Motor neuron (in vitro differentiated cells): ENCODE measurements at regions not wholly inside any gene's neighbourhood (a gene's known extent, or its start where the extent isn't known, plus 50 kb on each side); places are given as distances from the start of the nearest gene placed in this dataset.

Experiments used
- ATAC-seq, 8 experiments: fragments of 200-7000 bp; cut with Tn5 transposase; replicated peaks in 6 of 8; 2 replicates each; pipeline ENCODE4 v1.8.0; 2021; ENCODE audit warnings: mild to moderate bottlenecking in 8 of 8, moderate library complexity in 8 of 8
- H3K27ac ChIP-seq, 2 donors: fragments of 250-450 bp; sonication (Bioruptor Pico); 2 replicates each; pipeline ENCODE4 v1.9.0; 2021; ENCODE audit warnings: antibody characterized with exemption in 2 of 2, mild to moderate bottlenecking in 2 of 2, moderate library complexity in 1 of 2
- H3K4me1 ChIP-seq, 2 donors: fragments of 250-450 bp; sonication (Bioruptor Pico); replicated peaks in 1 of 2; 2 replicates each; pipeline ENCODE4 v1.6.1; 2021; ENCODE audit warnings: antibody characterized with exemption in 2 of 2, mild to moderate bottlenecking in 2 of 2, moderate library complexity in 1 of 2
- H3K4me3 ChIP-seq, 5 donors: fragments of 250-450 bp; sonication (Bioruptor Pico); 2 replicates each; pipeline ENCODE4 v1.9.0; 2021; ENCODE audit warnings: antibody characterized with exemption in 5 of 5, mild to moderate bottlenecking in 5 of 5, moderate library complexity in 4 of 5
- WGBS, 10 experiments: fragments of 450-650 bp; shearing (Covaris generic); methylation state at CpG; one replicate each; pipeline ENCODE4 v1.0.0; 2022; 5-methylcytosine and 5-hydroxymethylcytosine counted together
- in situ Hi-C, 9 experiments: fragments of 400-800 bp; cut with MboI; loops; one replicate each; pipeline ENCODE4 v1.15.0; 2021; ENCODE audit warnings: low sequenced_read_pairs in 9 of 9, low pct_unique_long_range_greater_than_20kb in 2 of 9; ENCODE audit not compliant: unreplicated experiment in 9 of 9

GRCh38 chr17:13721705-13722104, 120.0 kb upstream of the HS3ST3A1 start:
- in situ Hi-C loops = loop anchor here in 1 of 9 experiments (25.0 kb wide), 1 partner anchor 109 kb away; the partner anchor contains the start of gene HS3ST3A1
- Histone ChIP-seq H3K27ac (no peak overlapping the region), H3K4me1 (no peaks in the 10 kb centered on the region), H3K4me3 (no peak overlapping the region)
- no peak for ATAC-seq
- WGBS, 10 experiments = 47 to 100% (median 71%) methylated on average over 1 to 5 of the region's 5 CpGs

GRCh38 chr17:13725288-13725990, 123.7 kb upstream of the HS3ST3A1 start:
- no peak overlapping the region for H3K27ac ChIP-seq
- H3K4me1 ChIP-seq = no peaks in the 10 kb centered on the region
- in situ Hi-C loops = no loop called here
- no peak overlapping the region for H3K4me3 ChIP-seq
- 0 to 50% (median 12%) methylated on average over 1 to 2 of the region's 2 CpGs; no CpG with 5 or more reads in 4 of the 10 experiments for WGBS, 10 experiments
- ATAC-seq = peak in 3 of 8 experiments; percentile 58 to 80 (median 62)

- H3K27ac ChIP-seq = no peak overlapping the region
- peak in 2 of 8 experiments; percentile 38 to 40 for ATAC-seq
- 18 to 100% (median 90%) methylated on average over 2 to 6 of the region's 6 CpGs; no CpG with 5 or more reads in 1 of the 10 experiments for whole genome bisulfite sequencing, 10 experiments
- in situ Hi-C loops = no loop called here
- no peak overlapping the region for H3K4me3 ChIP-seq
- H3K4me1 ChIP-seq = no peaks in the 10 kb centered on the region
These were observed 125.9 kb upstream of the HS3ST3A1 start for GRCh38 chr17:13727441-13728171.

- peak in 2 of 8 experiments; percentile 25 to 27 for ATAC-seq
- Histone ChIP-seq H3K4me1 (no peaks in the 10 kb centered on the region), H3K4me3 (no peak overlapping the region), H3K27ac (no peak overlapping the region)
- in situ Hi-C loops = no loop called here
- 0 to 96% (median 62%) methylated on average over 1 to 4 of the region's 4 CpGs; no CpG with 5 or more reads in 1 of the 10 experiments for WGBS, 10 experiments
These were observed 127.1 kb upstream of the HS3ST3A1 start for GRCh38 chr17:13728781-13729180.

GRCh38 chr17:13729466-13730134, 127.9 kb upstream of the HS3ST3A1 start:
- Histone ChIP-seq H3K4me1 (no peaks in the 10 kb centered on the region), H3K27ac (no peak overlapping the region), H3K4me3 (no peak overlapping the region)
- in situ Hi-C loops = no loop called here
- no peak for ATAC-seq
- WGBS, 10 experiments = 79 to 100% (median 94%) methylated on average over 1 to 10 of the region's 10 CpGs; no CpG with 5 or more reads in 1 of the 10 experiments

- Histone ChIP-seq H3K4me3 (no peak overlapping the region), H3K4me1 (no peaks in the 10 kb centered on the region), H3K27ac (no peak overlapping the region)
- in situ Hi-C loops = no loop called here
- ATAC-seq = no peak
- 75 to 100% (median 87%) methylated on average over 1 of the region's 1 CpG; no CpG with 5 or more reads in 4 of the 10 experiments for WGBS, 10 experiments
These were observed 133.2 kb upstream of the HS3ST3A1 start for GRCh38 chr17:13734880-13735279.

- Histone ChIP-seq H3K4me3 (no peak overlapping the region), H3K4me1 (no peaks in the 10 kb centered on the region), H3K27ac (no peak overlapping the region)
- peak in 4 of 8 experiments; percentile 54 to 90 (median 80) for ATAC-seq
- 0 to 88% (median 56%) methylated on average over 1 to 2 of the region's 2 CpGs; no CpG with 5 or more reads in 2 of the 10 experiments for WGBS, 10 experiments
- in situ Hi-C loops = no loop called here
These were observed 133.7 kb upstream of the HS3ST3A1 start for GRCh38 chr17:13735444-13735843.

GRCh38 chr17:13735861-13736260, 134.1 kb upstream of the HS3ST3A1 start:
- WGBS, 10 experiments = 0 to 100% (median 48%) methylated on average over 1 to 2 of the region's 2 CpGs; no CpG with 5 or more reads in 4 of the 10 experiments
- Histone ChIP-seq H3K27ac (no peak overlapping the region), H3K4me1 (no peaks in the 10 kb centered on the region), H3K4me3 (no peak overlapping the region)
- no peak for ATAC-seq
- in situ Hi-C loops = no loop called here

GRCh38 chr17:13736916-13737315, 135.2 kb upstream of the HS3ST3A1 start:
- Histone ChIP-seq H3K27ac (no peak overlapping the region), H3K4me3 (no peak overlapping the region), H3K4me1 (no peaks in the 10 kb centered on the region)
- in situ Hi-C loops = no loop called here
- no peak for ATAC-seq

GRCh38 chr17:13740686-13741085, 139.0 kb upstream of the HS3ST3A1 start:
- WGBS, 10 experiments = 59 to 100% (median 86%) methylated on average over 1 to 3 of the region's 3 CpGs
- Histone ChIP-seq H3K4me3 (no peak overlapping the region), H3K27ac (no peak overlapping the region), H3K4me1 (no peaks in the 10 kb centered on the region)
- ATAC-seq = no peak
- in situ Hi-C loops = no loop called here

GRCh38 chr17:13741744-13742143, 140.0 kb upstream of the HS3ST3A1 start:
- no peak overlapping the region for H3K27ac ChIP-seq
- no peaks in the 10 kb centered on the region for H3K4me1 ChIP-seq
- ATAC-seq = no peak
- in situ Hi-C loops = no loop called here
- WGBS, 10 experiments = 17 to 100% (median 97%) methylated on average over 1 of the region's 1 CpG; no CpG with 5 or more reads in 2 of the 10 experiments
- H3K4me3 ChIP-seq = no peak overlapping the region

GRCh38 chr17:13743906-13744305, 142.2 kb upstream of the HS3ST3A1 start:
- H3K27ac ChIP-seq = no peak overlapping the region
- H3K4me1 ChIP-seq = no peaks in the 10 kb centered on the region
- no peak for ATAC-seq
- in situ Hi-C loops = no loop called here
- H3K4me3 ChIP-seq = no peak overlapping the region
- WGBS, 10 experiments = 94 to 100% (median 100%) methylated on average over 3 of the region's 3 CpGs; no CpG with 5 or more reads in 3 of the 10 experiments

- WGBS, 10 experiments = 90 to 100% (median 97%) methylated on average over 1 to 7 of the region's 9 CpGs; no CpG with 5 or more reads in 2 of the 10 experiments
- Histone ChIP-seq H3K27ac (no peak overlapping the region), H3K4me1 (peaks cover 5 to 6% of the 10 kb centered on the region in 2 donors), H3K4me3 (no peak overlapping the region)
- ATAC-seq = no peak
- in situ Hi-C loops = no loop called here
These were observed 144.7 kb upstream of the HS3ST3A1 start for GRCh38 chr17:13746404-13746803.
